Esophagus mucosa (tissue), 1 donor: ENCODE measurements at regions not wholly inside any gene's neighbourhood (a gene's known extent, or its start where the extent isn't known, plus 50 kb on each side); places are given as distances from the start of the nearest gene placed in this dataset.

Source experiments
- ATAC-seq: fragments of 200-7000 bp; cut with Tn5 transposase; one replicate; pipeline ENCODE4 v1.9.1; 2020
- donor health status: DM: yes; HTN: yes; CAD: no.

DNA sequence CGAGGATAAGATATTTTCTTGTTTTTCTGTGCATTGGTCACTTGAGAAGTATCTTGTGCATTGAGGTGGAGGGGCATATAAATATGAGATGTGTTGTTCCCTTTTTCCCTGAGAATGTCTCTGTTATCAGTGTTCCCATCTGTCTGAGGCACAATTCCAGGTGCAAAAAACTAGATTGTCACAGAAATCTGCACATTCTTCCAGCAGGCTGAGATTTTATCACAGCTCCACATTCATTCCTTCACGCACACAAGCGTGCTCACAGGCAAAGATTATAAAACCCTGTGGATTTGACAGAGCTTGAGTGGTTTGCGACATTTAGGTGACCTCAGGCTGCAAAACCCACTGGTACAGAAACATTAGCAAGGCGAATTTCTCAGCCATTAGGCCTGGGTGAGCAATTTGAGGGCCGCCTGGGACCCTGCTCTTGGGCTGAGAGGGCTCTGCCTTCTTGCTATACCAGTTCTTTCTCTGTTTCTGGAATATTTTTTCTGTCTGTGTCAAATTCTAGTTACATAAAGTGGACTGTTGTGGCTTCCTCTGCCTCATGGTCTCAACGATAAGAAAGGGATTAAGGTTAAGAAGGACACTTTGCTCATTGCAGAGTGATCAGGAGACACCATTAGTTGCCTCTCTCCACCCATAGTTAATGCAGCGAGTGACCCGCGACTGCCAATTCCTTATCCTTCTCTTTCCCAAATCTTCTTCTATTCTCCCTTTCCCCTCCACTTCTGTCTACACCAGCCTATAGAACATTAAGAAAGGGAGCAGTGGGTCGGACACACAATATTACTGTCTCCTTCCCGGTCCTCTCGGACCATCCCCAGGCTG is 86.7 kb upstream of the C1QTNF7 start:
- ATAC-seq: no peak

DNA sequence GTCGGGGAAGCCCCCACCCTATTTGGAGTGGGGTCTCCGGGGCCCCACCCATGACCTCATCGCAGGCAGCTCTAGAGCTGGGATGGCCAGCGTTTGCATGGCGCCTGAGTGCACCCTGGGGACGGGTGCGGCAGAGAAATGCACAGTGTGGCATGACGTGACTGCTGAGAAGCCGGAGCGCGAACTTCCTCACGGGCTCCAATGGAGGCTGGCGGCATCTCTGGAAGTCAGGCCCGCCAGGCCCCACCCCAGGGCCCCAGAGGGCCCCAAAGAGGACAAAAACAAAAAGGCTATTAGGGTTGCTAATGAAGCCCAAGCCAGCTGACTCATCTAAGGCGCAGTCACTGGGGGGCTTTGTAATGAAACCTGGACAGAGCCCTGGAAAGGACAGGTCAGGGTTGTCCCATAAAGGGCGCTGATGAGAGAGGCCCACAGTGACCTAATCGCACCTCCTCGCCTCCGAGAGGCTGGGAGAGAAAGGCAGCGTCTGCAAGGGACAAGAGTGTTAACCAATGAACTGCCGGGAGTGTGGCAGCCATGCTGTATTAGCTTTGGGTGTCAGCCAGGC is 86.0 kb upstream of the C1QTNF7 start:
- no peak for ATAC-seq

DNA sequence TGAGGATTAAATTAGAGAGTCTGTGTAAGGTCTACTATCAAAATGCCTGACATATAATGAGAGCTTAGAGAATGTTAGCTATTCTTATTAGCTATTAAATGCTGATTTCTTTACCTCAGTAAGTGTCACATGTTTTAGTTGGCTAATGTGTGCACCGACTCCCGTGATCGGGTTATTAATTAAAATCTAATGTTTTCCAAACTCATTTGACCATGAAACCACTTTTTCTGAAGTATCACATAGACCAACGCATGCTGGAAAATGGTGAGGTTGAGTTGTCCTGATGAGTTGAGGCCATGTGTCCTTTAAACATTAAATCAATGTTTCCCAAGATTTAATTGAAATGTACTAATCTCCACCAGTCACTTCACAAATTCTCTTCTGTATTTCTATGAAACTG is 84.8 kb upstream of the C1QTNF7 start:
- ATAC-seq: no peak

DNA sequence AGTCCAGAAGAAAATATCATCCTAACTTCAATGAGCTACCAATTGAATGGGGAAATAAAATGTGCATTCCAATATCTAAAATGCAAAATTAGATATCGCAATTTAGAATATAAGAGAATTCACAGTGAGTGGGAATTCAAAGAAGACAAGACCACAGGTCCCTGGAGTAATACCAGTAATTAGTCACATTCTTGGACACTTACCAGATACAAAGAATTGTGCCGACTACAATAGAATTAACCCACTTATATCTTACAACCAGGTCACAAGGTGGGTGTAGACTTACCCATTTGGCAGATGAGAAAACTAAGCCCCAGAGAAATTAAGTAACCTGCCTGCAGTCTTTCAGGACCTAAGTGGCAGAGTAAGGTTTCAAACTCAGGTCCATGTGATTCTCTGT is 84.3 kb upstream of the C1QTNF7 start:
- no peak for ATAC-seq

DNA sequence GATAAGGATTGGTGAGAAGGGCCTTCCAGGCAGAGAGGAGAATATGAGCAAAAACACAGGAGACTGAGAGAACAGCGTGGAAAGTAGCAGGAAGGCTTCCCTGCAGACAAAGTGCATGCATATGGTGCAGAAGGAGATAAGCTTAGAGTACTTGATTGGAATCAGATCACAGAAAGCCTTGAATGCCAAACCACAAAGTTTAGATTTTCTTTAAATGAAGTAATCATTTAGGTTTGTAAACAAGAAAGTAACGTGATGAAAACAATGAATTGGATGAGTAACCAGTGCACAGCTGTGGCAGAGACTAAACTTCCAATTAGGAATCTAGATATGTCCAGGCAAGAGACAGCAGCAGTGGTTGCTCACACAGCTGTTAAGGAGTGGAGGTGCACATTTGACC is 83.8 kb upstream of the C1QTNF7 start:
- no peak for ATAC-seq

DNA sequence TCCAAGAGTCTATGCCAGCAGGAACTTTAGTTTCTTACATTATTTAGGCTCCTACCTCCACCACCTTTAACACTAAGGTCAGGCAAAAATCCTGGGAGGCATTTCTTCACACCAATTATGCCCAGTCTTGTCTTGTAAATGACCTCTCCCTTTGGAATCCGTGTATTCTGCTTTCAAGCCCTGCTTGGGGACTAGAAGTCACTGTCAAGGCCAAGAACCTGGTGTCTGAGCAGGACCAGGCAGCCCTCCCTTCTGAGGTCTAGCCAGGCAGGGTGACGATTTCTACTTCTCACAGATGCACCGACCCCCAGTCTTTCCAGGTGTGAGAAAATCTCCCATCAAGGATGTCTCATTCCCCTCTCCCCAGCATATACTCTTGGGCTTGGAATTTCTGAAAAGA is 82.7 kb upstream of the C1QTNF7 start:
- no peak for ATAC-seq

DNA sequence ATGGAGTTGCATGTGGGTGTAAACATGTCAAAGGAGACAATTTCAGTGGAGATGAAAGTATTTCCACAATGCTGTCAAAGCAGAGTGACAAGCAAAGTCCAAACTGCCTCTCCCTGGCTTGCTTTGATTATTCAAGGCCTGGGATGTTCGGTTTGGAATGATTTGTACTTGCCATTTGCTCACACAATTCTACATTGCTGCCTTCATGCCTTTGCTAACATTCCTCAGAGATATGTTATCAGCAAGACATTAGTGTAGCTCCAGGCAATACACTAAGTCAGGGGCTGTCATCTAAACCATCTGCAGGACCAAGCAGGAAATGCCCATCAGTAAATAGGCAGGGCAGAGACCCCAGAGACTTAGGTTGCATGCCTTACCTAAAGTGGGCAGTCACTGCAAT is 79.6 kb upstream of the C1QTNF7 start:
- ATAC-seq: no peak

DNA sequence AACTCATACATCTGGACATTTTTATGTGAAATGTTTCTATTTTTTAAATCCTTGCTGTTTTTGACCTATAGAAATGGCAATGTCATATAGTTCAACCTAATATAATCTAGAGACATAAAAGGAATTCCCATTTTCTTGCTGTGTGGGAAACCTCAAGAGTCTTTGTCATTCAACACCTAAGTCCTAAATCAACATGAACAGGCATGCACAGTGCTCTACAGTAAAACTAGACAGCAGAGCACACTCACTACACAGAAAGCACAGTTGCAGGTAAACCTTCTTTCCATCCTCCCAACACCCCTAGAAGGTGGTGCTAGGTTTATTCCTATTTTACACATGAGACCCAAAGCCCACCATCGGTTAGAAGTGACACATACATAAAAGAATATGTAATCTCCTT is 79.1 kb upstream of the C1QTNF7 start:
- peak; percentile 32 for ATAC-seq

DNA sequence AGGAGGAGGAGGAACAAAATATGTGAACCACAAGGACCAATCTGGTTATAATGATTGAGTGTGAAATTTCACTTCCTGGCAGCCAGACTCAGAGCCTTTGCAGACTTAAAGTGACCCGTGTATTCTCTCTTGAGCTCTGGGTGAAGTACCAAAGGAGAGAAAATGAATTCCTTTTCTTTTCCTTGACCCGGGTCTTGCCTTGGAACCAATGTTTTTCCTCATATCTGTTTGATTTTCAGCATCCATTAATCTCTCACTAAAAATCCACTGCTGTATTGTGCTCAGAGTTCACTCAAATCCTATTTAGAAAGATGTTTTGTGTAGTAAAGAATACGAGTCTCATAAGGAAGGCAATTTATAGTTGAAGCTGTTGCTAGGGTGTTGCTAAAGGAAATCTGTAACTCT is 78.3 kb upstream of the C1QTNF7 start:
- no peak for ATAC-seq

DNA sequence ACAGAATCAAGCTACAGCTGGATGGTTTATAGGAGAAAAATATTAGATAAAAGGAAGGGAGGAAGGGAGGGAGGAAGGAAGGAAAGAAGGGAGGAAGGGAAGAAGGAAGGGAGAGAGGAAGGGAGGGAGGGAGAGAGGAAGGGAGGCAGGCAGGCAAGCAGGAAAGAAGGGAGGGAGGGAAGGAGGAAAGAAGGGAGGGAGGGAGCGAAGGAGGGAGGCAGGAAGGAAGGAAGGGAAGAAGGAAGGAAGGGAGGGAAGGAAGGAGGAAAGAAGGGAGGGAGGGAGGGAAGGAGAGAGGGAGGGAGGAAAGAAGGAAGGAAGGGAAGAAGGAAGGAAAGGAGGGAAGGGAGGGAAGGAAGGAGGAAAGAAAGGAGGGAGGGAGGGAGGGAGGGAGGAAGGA is 77.9 kb upstream of the C1QTNF7 start:
- ATAC-seq: no peak

DNA sequence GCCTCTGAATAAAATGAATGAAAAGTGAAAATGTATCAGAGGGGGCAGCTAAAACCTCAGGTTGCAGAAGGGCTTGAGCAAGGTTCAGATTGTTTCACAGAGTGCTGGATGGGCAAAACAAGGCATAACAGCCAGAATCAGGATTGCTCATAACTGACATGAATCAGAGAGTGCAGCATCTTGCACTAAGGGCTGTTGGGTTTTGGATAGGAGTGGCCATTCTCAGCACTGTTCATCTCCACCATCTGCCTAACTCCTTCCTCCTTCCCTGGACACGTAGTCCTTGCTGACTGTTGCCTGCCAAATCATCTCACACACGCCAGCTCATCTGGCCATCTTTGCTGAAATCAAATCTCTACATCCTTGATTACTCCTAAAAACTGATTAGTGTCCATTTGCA is 75.3 kb upstream of the C1QTNF7 start:
- ATAC-seq: no peak

DNA sequence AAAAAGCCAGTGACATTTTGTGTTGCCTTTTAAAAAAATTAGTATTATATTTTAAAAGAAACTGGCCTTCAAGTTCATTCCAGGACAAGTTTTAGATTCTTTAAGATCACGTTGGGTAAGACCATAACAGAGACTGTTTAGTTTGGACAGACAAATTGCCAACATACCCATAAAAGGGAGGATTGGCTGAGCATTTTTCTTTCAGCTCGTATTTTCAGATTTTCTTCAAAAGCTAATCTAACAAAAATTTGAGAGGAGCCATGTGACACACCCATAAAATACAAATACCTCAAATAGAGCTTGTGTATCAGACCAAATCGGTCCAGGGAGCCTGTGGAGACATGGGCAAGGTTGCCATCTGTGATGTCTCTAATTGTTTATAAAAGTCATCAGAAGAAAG is 74.6 kb upstream of the C1QTNF7 start:
- no peak for ATAC-seq

DNA sequence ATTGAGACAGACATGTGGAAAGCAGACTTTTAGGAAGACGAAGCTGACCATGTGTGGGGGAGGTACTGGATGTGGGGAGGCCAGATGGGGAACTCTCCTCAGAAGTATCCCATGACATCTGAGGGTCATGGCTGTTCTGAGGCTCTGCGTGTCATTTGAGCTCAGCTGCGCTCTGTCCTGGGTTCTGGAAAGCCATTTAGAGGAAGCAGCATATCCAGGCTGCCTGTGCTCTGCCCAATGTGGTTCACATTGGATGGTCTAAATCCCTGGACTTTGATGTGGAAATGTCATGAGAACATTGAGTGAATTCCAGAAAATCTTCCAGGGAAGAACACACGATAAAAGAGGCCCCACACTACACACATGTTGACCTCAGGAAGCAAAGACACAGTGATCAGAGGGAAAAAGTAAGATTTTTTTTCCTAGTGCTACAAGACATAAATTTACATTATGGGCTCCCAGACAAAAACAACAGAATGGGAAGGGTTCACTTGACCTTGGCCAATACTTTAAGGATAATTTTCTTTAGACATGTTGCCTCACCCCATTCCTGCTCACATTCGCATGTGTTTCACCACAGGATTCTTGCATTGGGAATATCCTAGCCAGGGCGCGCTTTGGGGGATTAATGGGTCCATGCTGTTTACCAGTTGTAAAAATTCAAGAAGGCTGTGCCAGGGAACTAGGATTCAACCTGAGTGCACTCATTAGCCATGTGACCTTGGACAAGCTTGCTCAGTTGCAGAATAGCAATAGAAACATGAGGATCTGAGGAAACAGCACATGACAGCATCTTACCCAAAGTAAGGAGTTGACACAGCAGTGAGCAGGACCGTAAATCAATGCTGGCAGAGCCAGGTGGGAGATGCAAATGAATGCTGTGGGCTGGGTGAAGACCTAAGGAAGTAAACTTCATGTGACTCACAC is 73.2 kb upstream of the C1QTNF7 start:
- no peak for ATAC-seq

DNA sequence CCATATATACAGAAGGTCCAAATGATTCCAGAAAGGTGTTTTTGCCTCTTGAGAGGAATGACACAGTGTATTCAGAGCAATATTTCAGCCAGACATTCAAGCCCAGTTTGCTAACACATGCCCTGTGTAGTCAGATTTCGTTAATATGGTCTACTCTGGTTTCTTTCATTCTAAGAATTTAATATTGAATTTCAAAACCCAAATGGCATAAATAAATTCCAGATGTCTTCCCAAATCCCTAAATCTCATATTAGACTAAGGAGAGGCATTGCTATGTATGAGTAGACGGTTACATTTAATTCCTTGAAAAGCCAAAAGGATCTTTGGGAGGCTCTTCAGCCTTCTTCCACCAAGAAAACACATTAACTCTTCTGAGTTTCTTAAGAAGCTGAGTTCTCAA is 66.3 kb upstream of the C1QTNF7 start:
- no peak for ATAC-seq

DNA sequence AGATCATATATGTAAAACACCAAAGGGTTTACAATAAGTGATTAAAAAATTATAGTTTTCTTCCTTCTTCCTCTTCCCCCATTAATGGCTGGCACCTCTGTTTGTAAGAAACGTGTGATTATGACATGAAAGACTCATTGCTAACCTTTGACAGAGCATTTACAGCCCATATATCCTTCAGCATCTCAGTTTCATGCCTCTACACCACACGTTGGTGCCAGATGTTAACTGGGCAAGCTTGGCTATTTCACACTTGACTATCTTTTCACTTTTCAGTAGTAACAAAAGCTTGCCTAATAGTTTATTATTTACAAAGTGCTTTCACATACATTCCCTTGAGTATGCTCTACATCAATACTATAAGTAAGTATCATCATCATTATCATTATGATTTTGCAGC is 65.3 kb upstream of the C1QTNF7 start:
- ATAC-seq: no peak

DNA sequence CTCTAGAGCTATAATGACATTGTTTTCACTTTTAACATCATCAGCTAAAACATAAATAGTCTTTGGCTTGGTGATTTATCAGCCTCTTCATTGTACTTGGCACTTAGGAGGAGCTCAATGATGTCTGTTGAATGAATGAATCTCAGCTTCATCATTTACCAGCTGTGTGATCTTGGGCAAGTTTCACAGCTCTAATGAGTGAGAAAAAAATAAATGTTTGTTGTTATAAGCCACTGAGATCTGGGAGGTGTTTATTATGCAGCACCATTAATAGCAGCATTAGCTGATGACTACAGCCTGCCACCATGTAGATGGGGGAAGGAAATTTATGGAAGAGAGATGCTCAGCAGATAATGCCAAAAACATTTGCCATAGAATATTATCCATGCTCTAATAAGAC is 63.6 kb upstream of the C1QTNF7 start:
- ATAC-seq: no peak

DNA sequence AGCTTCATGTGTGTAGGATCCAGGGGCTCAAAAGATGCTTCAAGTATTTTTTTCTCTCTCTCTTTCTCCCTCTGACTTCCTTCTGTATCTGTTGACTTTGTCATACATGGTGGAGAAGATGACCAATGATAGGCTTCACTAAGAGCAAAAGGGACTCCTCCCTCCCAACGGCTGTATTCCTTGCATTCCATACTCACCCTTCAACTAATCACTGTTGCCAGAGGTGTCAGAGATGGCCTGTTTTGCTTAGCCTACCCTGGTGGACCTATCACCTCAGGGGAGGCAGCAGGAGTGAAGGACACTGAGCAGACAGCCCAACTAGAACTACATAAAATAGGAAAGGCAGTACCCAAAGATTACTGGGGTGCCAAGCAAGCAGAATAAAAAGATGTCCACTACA is 62.2 kb upstream of the C1QTNF7 start:
- no peak for ATAC-seq

DNA sequence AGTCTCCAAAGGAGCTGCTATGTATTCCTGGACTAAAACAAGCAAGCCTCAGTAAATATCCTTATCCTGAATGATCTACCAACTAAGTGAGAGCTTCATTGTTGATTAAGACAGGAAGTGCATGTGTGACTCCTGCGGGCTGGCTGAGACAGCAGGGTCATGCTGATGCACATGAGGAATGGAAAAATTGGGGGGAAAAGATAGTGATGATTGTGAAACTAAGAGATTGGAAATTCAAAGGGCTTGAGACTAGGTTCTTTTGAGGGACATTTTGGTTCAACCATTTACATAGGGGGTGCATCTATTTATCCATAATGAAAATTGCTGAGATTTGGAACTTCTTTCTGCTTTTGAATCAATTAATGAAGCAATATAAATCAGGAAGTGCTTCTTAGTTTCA is 61.1 kb upstream of the C1QTNF7 start:
- ATAC-seq: no peak

DNA sequence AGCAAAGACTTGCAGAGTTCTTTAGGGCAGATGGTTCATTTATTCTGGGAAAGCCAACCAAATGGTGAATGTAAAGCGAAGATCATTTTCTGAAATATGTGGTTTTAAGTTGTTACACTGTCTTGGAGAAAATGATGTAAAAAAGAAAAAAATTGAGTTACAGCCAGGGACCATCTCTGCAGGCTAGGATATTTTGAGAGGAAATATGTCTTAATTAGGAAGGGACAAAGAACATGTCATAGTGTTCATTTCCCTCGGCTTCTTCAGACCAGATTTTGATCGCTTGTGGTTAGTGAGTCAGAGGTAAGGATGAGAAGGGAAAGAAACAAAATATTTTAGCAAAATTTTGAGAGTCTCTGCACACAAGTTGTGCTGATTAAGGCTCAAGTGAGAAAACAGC is 59.0 kb upstream of the C1QTNF7 start:
- no peak for ATAC-seq

DNA sequence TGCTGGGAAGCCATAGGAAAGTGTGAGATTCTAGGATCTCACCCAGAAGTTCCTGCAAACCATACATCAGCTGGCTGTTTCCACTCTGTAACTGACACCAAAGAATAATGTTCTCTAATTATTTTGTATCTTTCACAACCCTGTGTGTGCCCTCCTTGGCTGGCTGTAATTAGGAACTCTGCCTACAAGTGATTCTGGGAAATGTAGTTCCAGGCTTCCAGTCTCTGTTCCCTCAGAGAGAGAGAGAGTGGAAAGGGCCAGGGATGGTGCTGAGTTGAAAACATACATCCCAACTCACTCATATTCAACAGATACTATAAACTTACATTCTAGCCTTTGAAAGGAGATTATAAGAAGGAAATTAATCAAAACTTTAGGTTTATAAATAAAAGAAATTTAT is 57.5 kb upstream of the C1QTNF7 start:
- ATAC-seq: no peak

DNA sequence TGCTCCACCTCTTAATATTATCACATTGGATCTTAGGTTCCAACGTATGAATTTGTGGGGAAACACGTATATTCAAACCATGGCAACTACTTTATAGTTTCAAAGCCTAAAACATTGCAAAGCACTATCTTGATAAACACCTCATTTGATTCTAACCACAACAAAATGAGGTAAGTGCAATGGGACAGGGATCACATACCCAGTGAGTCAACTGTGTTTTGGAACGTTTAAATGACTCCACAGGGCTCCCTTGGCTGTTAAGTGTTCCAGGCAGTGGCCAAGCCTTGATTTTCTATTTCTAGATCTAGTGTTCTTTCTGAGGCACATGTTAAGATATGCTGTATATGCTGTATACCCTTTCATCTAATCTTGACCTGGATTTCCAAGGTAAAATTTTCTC is 54.5 kb upstream of the C1QTNF7 start:
- no peak for ATAC-seq

DNA sequence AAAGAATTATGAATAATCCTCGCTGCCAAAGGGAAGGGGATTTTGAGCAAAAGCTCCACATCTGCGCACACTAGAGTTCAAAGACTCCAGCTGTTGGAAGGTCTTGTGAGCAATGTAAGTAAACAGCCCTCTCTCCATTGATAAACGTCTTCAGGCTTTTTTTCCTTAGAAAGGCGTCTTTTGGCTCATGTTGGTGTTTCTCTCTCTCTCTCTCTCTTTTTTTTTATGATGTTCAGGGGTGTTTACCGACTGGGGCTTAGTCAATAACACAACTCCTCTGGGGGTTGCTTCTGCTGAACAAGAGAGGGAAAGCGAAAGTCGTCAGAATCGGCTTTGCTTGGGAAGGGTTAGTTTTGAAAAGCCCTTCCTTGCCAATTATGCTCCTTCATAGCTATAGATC is 53.2 kb upstream of the C1QTNF7 start:
- no peak for ATAC-seq

DNA sequence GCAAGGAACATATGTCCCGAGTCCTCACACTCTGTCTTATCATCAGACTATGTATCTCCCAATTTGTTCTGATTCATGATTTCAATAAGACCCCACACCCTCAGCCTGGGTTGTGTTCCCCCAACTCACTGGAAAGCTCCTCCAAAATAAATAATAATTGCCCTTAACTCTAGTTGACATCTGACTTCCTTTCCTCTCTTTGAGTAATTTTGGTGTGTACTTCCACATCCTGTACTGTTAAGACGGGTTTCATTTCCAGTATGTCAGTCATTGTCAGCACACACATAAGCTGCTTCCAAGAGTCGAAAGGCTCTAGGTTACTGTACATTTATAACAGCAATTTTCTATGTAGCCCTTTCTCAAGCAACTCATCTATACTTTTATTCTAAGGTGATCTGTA is 52.2 kb upstream of the C1QTNF7 start:
- ATAC-seq: no peak

DNA sequence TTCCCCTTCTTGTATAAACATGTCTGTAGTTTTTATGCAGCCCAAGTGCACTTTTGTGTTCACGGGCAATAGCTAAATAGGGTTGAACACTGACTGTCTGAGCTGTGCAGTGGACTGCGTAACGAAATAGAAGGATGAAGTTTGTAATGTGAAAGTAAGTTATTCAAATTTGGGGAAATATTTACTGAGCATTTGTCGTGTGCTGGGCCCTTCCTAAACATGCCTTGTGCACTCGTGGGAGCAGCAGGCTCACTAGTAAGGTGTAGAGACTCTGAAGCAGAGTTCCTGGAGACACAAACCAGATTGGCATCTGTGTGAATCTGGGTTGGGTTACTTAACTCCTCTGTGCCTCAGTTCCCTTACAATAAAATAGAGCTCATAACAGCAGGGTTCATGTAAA is 51.7 kb upstream of the C1QTNF7 start:
- no peak for ATAC-seq
